Osteocyte (in vitro differentiated cells): ENCODE measurements at regions not wholly inside any gene's neighbourhood (a gene's known extent, or its start where the extent isn't known, plus 50 kb on each side); places are given as distances from the start of the nearest gene placed in this dataset.

ENCODE experiments used
- DNase-seq: peaks from one replicate; pipeline ENCODE4 v3.0.0; 2021; ENCODE audit warnings: mixed read lengths; ENCODE audit not compliant: unreplicated experiment; ENCODE audit errors: extremely low spot score
- H3K27ac Mint-ChIP-seq: one replicate; pipeline ENCODE4 v1.8.0; 2021; ENCODE audit warnings: mild to moderate bottlenecking, mixed read lengths; ENCODE audit not compliant: unreplicated experiment
- H3K27me3 Mint-ChIP-seq: one replicate; pipeline ENCODE4 v1.8.0; 2021; ENCODE audit warnings: mixed read lengths; ENCODE audit not compliant: unreplicated experiment
- H3K36me3 Mint-ChIP-seq: one replicate; pipeline ENCODE4 v1.8.0; 2021; ENCODE audit warnings: mixed read lengths; ENCODE audit not compliant: unreplicated experiment
- H3K4me1 Mint-ChIP-seq: one replicate; pipeline ENCODE4 v1.8.0; 2021; ENCODE audit warnings: mixed read lengths; ENCODE audit not compliant: unreplicated experiment
- H3K4me3 Mint-ChIP-seq: one replicate; pipeline ENCODE4 v1.8.0; 2021; ENCODE audit warnings: mild to moderate bottlenecking, moderate library complexity, mixed read lengths; ENCODE audit not compliant: unreplicated experiment
- H3K9me3 Mint-ChIP-seq: one replicate; pipeline ENCODE4 v1.8.0; 2021; ENCODE audit warnings: mixed read lengths; ENCODE audit not compliant: unreplicated experiment
- TF ChIP-seq, protein P1 (sequence below): fragments of 200-600 bp; sonication (generic); IDR thresholded peaks from 2 replicates; pipeline ENCODE4 v1.5.0; 2021; ENCODE audit warnings: antibody characterized with exemption, mild to moderate bottlenecking, moderate library complexity

DNA sequence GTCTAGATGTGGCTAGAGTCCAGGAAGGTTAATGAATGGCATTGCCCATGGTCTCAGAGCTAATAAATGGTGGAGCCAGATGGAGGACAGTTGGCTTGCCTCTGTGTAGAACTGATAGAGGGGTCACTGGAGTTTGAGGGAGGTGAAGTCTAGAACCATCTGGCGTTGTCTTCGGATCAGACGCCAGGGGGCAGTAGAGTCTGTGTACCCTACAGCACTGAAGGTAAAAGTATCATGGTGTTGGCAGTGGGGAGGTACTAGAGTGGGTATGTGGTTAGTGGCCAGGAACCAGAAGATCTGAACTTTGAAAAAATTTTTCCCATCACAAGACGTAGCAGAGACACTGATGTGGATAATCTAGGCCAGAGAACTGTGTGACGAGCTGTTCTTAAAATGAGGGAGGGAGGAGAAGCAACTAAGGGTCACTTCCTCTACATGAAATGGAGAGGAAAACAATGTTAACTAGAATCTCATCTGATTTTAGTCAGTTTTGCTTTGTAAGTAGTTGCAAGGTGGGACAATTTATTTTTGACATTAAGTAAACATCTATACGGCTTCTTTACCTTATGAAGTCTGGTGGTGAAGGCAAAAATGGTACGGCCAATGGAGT lies 227.9 kb upstream of the PRSS58 start:
- no peak for DNase-seq
- Mint-ChIP-seq H3K27me3 (peaks cover 28% of the 10 kb centered on the region), H3K4me1 (peaks cover 12% of the 10 kb centered on the region), H3K4me3 (no peak overlapping the region), H3K36me3 (no peaks in the 10 kb centered on the region), H3K27ac (no peak overlapping the region), H3K9me3 (no peaks in the 10 kb centered on the region)
- TF ChIP-seq, protein P1, sequence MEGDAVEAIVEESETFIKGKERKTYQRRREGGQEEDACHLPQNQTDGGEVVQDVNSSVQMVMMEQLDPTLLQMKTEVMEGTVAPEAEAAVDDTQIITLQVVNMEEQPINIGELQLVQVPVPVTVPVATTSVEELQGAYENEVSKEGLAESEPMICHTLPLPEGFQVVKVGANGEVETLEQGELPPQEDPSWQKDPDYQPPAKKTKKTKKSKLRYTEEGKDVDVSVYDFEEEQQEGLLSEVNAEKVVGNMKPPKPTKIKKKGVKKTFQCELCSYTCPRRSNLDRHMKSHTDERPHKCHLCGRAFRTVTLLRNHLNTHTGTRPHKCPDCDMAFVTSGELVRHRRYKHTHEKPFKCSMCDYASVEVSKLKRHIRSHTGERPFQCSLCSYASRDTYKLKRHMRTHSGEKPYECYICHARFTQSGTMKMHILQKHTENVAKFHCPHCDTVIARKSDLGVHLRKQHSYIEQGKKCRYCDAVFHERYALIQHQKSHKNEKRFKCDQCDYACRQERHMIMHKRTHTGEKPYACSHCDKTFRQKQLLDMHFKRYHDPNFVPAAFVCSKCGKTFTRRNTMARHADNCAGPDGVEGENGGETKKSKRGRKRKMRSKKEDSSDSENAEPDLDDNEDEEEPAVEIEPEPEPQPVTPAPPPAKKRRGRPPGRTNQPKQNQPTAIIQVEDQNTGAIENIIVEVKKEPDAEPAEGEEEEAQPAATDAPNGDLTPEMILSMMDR = peak; percentile 49

DNA sequence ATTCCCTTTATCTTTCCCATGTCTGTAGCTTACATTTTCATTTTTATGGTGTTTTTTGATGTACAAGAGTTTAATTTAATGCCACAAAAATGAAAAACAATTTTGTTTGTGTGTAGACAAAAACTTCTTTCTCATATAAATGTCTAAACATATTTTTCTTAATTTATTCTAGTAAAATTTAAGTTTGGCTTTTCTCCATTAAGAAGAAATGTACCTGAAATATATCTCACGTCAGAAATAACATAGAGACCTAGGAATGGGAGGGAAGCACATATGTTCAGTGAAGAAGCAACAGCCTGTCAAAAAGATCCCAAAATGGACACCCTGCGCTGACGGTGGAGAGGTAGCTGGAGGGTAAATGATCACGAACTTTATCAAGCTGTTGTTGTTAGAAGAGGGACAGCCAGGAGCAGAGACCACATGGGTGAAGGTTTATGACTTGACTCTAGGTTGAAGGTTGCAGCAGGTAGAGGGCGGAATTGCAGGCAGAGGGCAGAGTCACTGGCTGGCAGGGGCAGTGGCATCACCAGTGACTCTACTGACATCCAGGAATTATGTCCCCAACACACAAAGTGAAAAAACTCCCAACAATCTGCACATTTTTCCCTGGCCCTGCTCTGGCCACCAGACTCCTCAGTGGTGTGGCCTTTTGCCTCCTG lies 225.9 kb upstream of the PRSS58 start:
- Mint-ChIP-seq H3K27me3 (peaks cover 13% of the 10 kb centered on the region), H3K36me3 (no peaks in the 10 kb centered on the region), H3K27ac (no peak overlapping the region), H3K4me3 (no peak overlapping the region), H3K9me3 (no peaks in the 10 kb centered on the region), H3K4me1 (peaks cover 14% of the 10 kb centered on the region)
- no peak for DNase-seq
- TF ChIP-seq, protein P1 = no peak

DNA sequence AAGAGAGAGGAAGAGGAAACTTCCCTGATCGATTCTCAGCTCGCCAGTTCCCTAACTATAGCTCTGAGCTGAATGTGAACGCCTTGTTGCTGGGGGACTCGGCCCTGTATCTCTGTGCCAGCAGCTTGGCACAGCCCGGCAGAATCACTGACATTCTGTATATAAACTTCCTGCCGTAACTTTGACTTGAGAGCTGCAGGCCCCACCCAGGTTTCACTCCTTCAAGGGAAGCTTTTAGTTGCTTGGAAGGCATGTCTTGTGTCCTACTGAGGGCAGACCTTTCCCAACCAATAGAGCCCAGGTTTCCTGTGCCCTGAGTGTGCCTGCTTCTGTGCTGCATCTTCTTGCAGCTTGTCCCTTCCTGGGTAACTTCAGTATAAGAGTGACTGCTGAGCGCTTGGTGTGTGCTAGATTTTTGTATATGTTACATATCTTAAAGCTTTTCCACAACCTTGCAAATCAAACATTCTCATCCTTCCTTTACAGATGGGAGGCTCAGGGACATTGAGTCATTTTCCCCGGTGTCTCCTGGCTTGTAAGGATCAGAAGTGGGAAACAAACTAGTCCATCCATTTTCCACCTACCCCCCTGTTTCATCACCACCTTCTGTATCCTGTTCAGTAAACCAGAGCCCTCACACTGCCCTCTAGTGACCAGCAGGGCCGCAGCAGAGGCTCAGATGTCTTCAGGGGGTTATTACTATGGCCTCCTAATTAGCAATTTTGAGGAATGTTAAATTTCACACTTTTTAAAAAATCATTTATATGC lies 225.2 kb upstream of the PRSS58 start:
- TF ChIP-seq, protein P1 = peak; percentile 90
- H3K9me3 Mint-ChIP-seq = no peaks in the 10 kb centered on the region
- peaks cover 21% of the 10 kb centered on the region for H3K4me1 Mint-ChIP-seq
- no peaks in the 10 kb centered on the region for H3K36me3 Mint-ChIP-seq
- H3K27ac Mint-ChIP-seq = no peak overlapping the region
- DNase-seq = no peak
- H3K27me3 Mint-ChIP-seq = peaks cover 8% of the 10 kb centered on the region
- no peak overlapping the region for H3K4me3 Mint-ChIP-seq

DNA sequence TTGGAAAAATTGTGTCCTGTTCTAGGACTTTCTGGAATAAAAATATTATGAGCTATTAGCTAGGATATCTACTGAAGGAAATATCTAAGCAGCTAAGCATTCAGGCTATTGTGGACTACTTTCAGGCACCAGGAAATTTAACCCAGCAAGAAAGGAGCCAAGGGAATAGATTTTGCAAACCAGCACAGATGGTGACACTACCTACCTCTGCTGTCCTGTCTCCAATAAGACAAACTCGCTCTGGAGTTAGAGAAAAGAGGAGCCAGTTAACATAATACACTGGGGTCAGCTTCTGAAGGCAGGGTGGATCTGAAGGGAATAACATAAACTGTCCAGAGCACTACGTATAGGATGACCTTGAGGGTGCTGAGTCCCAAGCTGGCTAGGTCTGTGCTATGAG lies 223.7 kb upstream of the PRSS58 start:
- H3K27ac Mint-ChIP-seq = no peak overlapping the region
- peaks cover 37% of the 10 kb centered on the region for H3K4me1 Mint-ChIP-seq
- H3K36me3 Mint-ChIP-seq = no peaks in the 10 kb centered on the region
- DNase-seq = no peak
- TF ChIP-seq, protein P1 = peak; percentile 36
- peaks cover 4% of the 10 kb centered on the region for H3K27me3 Mint-ChIP-seq
- H3K9me3 Mint-ChIP-seq = no peaks in the 10 kb centered on the region
- H3K4me3 Mint-ChIP-seq = no peak overlapping the region
